Natural killer cell (primary cell): ENCODE measurements at regions not wholly inside any gene's neighbourhood (a gene's known extent, or its start where the extent isn't known, plus 50 kb on each side); places are given as distances from the start of the nearest gene placed in this dataset.

ENCODE experiments used
- ATAC-seq, 3 donors: fragments of 150-1000 bp in 2 of 3; fragments of 200-7000 bp in 1 of 3; cut with Tn5 transposase; 1 replicate in 1 of 3; 2 replicates in 2 of 3; pipeline ENCODE4 v1.10.0; 2021; ENCODE audit warnings: mild to moderate bottlenecking in 2 of 3, moderate library complexity in 2 of 3
- DNase-seq, 2 donors: peaks; one replicate each; pipeline versions ENCODE4 v3.0.0 to v3.0.0-alpha.2; 2013 to 2021; ENCODE audit warnings: mixed read lengths in 1 of 2
- H3K27ac ChIP-seq: one replicate; pipeline ENCODE4 v1.5.1; 2013; ENCODE audit warnings: mild to moderate bottlenecking, low read length
- H3K27me3 ChIP-seq: one replicate; pipeline ENCODE4 v1.6.1; 2013; ENCODE audit warnings: low read length; ENCODE audit not compliant: control insufficient read depth, insufficient read depth
- H3K36me3 ChIP-seq: one replicate; pipeline ENCODE4 v1.6.1; 2013; ENCODE audit warnings: low read length; ENCODE audit not compliant: control insufficient read depth, insufficient read depth
- H3K4me1 ChIP-seq: one replicate; pipeline ENCODE4 v1.6.1; 2013; ENCODE audit warnings: low read length; ENCODE audit not compliant: control insufficient read depth, insufficient read depth
- H3K4me3 ChIP-seq: one replicate; pipeline ENCODE4 v1.5.1; 2013; ENCODE audit warnings: low read length
- H3K9me3 ChIP-seq: one replicate; pipeline ENCODE4 v1.6.1; 2013; ENCODE audit warnings: low read length; ENCODE audit not compliant: control insufficient read depth, insufficient read depth
- H3K27ac Mint-ChIP-seq, 2 donors: one replicate each; pipeline ENCODE4 v1.8.0; 2022; ENCODE audit warnings: mild to moderate bottlenecking in 2 of 2, mixed read lengths in 2 of 2, moderate library complexity in 1 of 2
- H3K27me3 Mint-ChIP-seq, 2 donors: one replicate each; pipeline ENCODE4 v1.8.0; 2022; ENCODE audit warnings: low read depth in 2 of 2, mixed read lengths in 2 of 2
- H3K36me3 Mint-ChIP-seq: one replicate; pipeline ENCODE4 v1.8.0; 2022; ENCODE audit warnings: mixed read lengths
- H3K4me1 Mint-ChIP-seq, 2 donors: one replicate each; pipeline ENCODE4 v1.8.0; 2022; ENCODE audit warnings: mixed read lengths in 2 of 2
- H3K4me3 Mint-ChIP-seq: one replicate; pipeline ENCODE4 v1.8.0; 2022; ENCODE audit warnings: mild to moderate bottlenecking, moderate library complexity, mixed read lengths
- H3K9me3 Mint-ChIP-seq, 2 donors: one replicate each; pipeline ENCODE4 v1.8.0; 2022; ENCODE audit warnings: mixed read lengths in 2 of 2
- CTCF ChIP-seq: fragments of 200-600 bp; IDR thresholded peaks from one replicate; pipeline ENCODE4 v1.8.0; 2022; ENCODE audit warnings: antibody characterized with exemption
- WGBS: methylation state at CpG from one replicate; pipeline ENCODE4 v1.1.7; 2013; ENCODE audit warnings: missing lambda C conversion rate; ENCODE audit not compliant: insufficient coverage; 5-methylcytosine and 5-hydroxymethylcytosine counted together
- intact Hi-C: fragments of 100-400 bp; cut with micrococcal nuclease; formaldehyde crosslinking; loops from one replicate; pipeline ENCODE4 v1.14.2; 2022

- no peaks in the 10 kb centered on the region for H3K9me3 ChIP-seq
- DNase-seq (no peak), ATAC-seq (no peak)
- intact Hi-C loops = no loop called here
- H3K4me1 ChIP-seq = no peaks in the 10 kb centered on the region
- no peak overlapping the region for H3K27ac ChIP-seq
- no peak for TF ChIP-seq CTCF
- no peak overlapping the region for H3K4me3 Mint-ChIP-seq
- H3K27me3 ChIP-seq = no peaks in the 10 kb centered on the region
- 79% methylated on average over 2 of the region's 2 CpGs for WGBS
- H3K4me3 ChIP-seq = no peak overlapping the region
- no peaks in the 10 kb centered on the region for H3K36me3 Mint-ChIP-seq
- no peaks in the 10 kb centered on the region for H3K36me3 ChIP-seq
- no peaks in the 10 kb centered on the region for H3K4me1 Mint-ChIP-seq
- no peak overlapping the region for H3K27ac Mint-ChIP-seq
- peaks cover 0 to 10% of the 10 kb centered on the region in 2 donors for H3K9me3 Mint-ChIP-seq
- H3K27me3 Mint-ChIP-seq = peaks cover 15 to 24% of the 10 kb centered on the region in 2 donors
Observed at GRCh38 chr4:7118013-7118832, 50.4 kb upstream of the GRPEL1 start.
